Urinary bladder (tissue), 3 donors: ENCODE measurements at regions not wholly inside any gene's neighbourhood (a gene's known extent, or its start where the extent isn't known, plus 50 kb on each side); places are given as distances from the start of the nearest gene placed in this dataset.

ENCODE experiments used
- DNase-seq: peaks from one replicate; pipeline ENCODE4 v3.0.0-alpha.2; 2015; ENCODE audit errors: extremely low spot score
- H3K27ac ChIP-seq: one replicate; pipeline ENCODE4 v1.5.1; 2013; ENCODE audit warnings: low read depth, mild to moderate bottlenecking, moderate library complexity
- H3K36me3 ChIP-seq: one replicate; pipeline ENCODE4 v1.6.1; 2013; ENCODE audit warnings: mild to moderate bottlenecking, moderate library complexity; ENCODE audit not compliant: insufficient read depth
- H3K4me1 ChIP-seq: one replicate; pipeline ENCODE4 v1.6.1; 2013; ENCODE audit warnings: mild to moderate bottlenecking, moderate library complexity; ENCODE audit not compliant: insufficient read depth
- H3K4me3 ChIP-seq: one replicate; pipeline ENCODE4 v1.5.1; 2013; ENCODE audit warnings: low read depth, low read length
- WGBS: extraction: QIAGEN DNeasy Blood & Tissue Kit; methylation state at CpG from one replicate; pipeline ENCODE4 v1.1.7; 2013; 5-methylcytosine and 5-hydroxymethylcytosine counted together
- donor health status: healthy with polysubstance abuse.
- donor health status: healthy.

- no peaks in the 10 kb centered on the region for H3K36me3 ChIP-seq
- DNase-seq: no peak
- no peak overlapping the region for H3K27ac ChIP-seq
- no peak overlapping the region for H3K4me3 ChIP-seq
- WGBS: 90% methylated on average over 4 of the region's 4 CpGs
- no peaks in the 10 kb centered on the region for H3K4me1 ChIP-seq
Measured at GRCh38 chr3:170739410-170739809, 130.6 kb downstream of the RPL22L1 start.

DNA sequence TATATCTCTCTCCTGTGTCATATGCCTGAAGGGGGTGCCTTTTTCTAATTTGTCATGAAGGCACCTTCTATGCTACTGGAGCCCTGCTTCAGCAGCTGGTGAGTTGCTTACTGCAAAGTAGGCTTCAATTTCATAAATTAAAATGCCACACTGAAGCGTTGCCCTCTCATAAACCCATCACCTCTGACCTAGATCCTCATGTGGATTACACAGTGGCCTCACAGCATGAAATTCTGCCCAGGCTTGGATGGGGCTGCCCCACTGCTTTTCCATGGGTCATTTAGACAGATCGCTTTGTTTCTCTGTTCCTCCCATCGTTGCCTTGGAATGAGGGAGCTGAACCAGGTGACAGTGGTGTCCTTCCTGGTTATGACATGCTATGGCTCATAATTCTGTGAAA, 131.2 kb downstream of the RPL22L1 start:
- Histone ChIP-seq H3K4me3 (no peak overlapping the region), H3K4me1 (no peaks in the 10 kb centered on the region), H3K36me3 (no peaks in the 10 kb centered on the region), H3K27ac (no peak overlapping the region)
- WGBS: 63% methylated on average over 3 of the region's 3 CpGs
- DNase-seq: no peak

- WGBS: 98% methylated on average over 3 of the region's 3 CpGs
- Histone ChIP-seq H3K27ac (no peak overlapping the region), H3K4me1 (no peaks in the 10 kb centered on the region), H3K4me3 (no peak overlapping the region), H3K36me3 (no peaks in the 10 kb centered on the region)
- no peak for DNase-seq
Measured at GRCh38 chr3:170737498-170738162, 132.4 kb downstream of the RPL22L1 start.

GRCh38 chr3:170735821-170736220, 134.2 kb downstream of the RPL22L1 start:
- no peak for DNase-seq
- Histone ChIP-seq H3K4me1 (no peaks in the 10 kb centered on the region), H3K27ac (no peak overlapping the region), H3K4me3 (no peak overlapping the region), H3K36me3 (no peaks in the 10 kb centered on the region)
- 81% methylated on average over 2 of the region's 2 CpGs for WGBS

DNA sequence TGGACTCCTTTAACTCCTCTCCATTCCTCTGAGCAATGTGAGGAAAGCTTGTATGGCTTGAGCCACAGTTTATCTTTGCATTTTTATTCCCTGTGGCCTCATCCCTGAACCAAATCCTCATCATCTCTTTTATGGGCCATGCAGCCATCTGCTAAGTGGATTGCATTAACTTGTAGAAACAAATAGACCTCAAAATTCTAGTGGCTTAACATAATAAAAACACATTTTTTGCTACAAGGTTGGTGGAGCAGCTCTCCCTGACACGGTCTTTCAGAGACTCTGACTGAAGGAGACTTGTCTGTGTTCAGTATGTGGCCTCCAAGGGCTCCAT, 135.3 kb downstream of the RPL22L1 start:
- DNase-seq: no peak
- no peaks in the 10 kb centered on the region for H3K4me1 ChIP-seq
- no peaks in the 10 kb centered on the region for H3K36me3 ChIP-seq
- H3K4me3 ChIP-seq: no peak overlapping the region
- WGBS: 50% methylated on average over 1 of the region's 1 CpG
- H3K27ac ChIP-seq: no peak overlapping the region

- WGBS: 48% methylated on average over 7 of the region's 7 CpGs
- DNase-seq: no peak
- Histone ChIP-seq H3K36me3 (no peaks in the 10 kb centered on the region), H3K4me1 (no peaks in the 10 kb centered on the region), H3K27ac (no peak overlapping the region), H3K4me3 (no peak overlapping the region)
Measured at GRCh38 chr3:170734043-170734734, 135.8 kb downstream of the RPL22L1 start.

- no peaks in the 10 kb centered on the region for H3K4me1 ChIP-seq
- no peak overlapping the region for H3K4me3 ChIP-seq
- no peak for DNase-seq
- no peak overlapping the region for H3K27ac ChIP-seq
- no peaks in the 10 kb centered on the region for H3K36me3 ChIP-seq
Measured at GRCh38 chr3:170732660-170733245, 137.2 kb downstream of the RPL22L1 start.

- DNase-seq: no peak
- no peaks in the 10 kb centered on the region for H3K4me1 ChIP-seq
- no peak overlapping the region for H3K4me3 ChIP-seq
- no peaks in the 10 kb centered on the region for H3K36me3 ChIP-seq
- H3K27ac ChIP-seq: no peak overlapping the region
Measured at GRCh38 chr3:170731281-170731680, 138.7 kb downstream of the RPL22L1 start.

DNA sequence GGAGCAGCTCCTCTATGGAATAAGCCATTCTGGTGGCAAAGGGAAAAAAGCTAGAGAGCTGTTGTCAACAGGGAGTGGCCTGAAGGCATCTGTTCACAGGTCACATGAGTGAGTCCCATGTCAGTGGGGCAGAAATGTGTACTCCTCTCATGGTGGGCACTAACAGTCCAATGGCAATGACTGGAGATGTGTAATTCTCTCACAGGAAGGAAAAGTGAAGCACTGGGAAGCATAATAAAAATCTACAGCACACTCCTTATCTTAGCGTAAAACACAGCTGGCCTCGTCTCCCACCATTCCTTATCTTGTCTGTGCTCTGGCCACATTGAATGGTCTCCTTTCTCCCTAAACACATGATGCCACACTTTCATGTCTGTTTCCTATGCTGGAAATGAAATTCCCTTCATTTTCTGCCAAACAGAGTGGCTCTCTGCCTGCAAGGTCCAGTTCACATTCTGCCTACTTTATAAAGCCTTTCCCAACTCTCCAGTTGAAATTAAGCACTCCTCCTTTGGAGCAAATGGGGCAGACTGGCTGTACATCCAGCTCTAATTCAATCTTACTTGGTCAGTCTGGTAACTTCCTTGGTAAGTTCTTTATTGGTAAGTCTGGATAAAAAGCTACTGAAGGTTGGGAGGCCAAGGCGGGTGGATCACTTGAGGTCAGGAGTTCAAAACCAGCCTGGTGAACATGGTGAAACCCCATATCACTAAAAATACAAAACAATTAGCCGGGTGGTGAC, 139.8 kb downstream of the RPL22L1 start:
- 86% methylated on average over 4 of the region's 4 CpGs for WGBS
- H3K36me3 ChIP-seq: no peaks in the 10 kb centered on the region
- H3K4me3 ChIP-seq: no peak overlapping the region
- no peak for DNase-seq
- no peaks in the 10 kb centered on the region for H3K4me1 ChIP-seq
- no peak overlapping the region for H3K27ac ChIP-seq

GRCh38 chr3:170728181-170728580, 141.8 kb downstream of the RPL22L1 start:
- no peaks in the 10 kb centered on the region for H3K36me3 ChIP-seq
- WGBS: 96% methylated on average over 3 of the region's 3 CpGs
- H3K4me3 ChIP-seq: no peak overlapping the region
- no peak for DNase-seq
- no peak overlapping the region for H3K27ac ChIP-seq
- no peaks in the 10 kb centered on the region for H3K4me1 ChIP-seq

GRCh38 chr3:170727754-170728153, 141.9 kb upstream of the SLC7A14 start:
- H3K4me1 ChIP-seq: no peaks in the 10 kb centered on the region
- H3K36me3 ChIP-seq: no peaks in the 10 kb centered on the region
- no peak overlapping the region for H3K4me3 ChIP-seq
- no peak for DNase-seq
- WGBS: 95% methylated on average over 3 of the region's 3 CpGs
- H3K27ac ChIP-seq: no peak overlapping the region

DNA sequence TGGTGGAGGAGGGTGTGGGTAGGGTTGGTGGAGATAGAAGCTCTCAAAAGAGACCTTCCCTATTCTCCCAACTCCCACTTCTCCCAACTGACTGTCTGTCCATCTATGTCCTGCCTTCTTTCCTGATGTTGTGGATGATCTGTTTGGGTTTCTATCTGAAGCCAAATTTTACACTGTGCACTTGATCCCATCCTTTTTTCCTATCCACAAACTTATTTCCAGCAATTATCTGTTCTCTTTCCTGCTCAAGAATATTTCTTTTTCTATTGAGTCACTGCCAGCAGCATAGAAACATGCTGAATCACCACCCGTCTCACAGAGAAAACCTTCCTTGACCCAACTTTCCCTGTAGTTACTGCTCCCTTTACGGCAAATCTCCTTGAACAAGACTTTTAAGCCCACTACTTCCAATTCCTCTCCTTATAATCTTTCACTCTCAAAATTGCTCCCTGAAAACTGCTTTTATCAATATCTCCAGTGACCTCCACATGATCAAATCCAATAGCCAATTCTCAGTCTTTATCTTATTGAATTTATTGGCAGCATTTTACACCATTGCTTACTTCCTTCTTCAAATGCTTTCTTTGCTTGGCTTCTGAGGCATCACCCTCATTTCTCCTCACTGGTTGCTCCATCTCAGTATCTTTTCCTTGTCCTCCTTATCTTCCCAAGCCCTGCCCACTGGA, 141.2 kb upstream of the SLC7A14 start:
- WGBS: 45% methylated on average over 2 of the region's 2 CpGs

DNA sequence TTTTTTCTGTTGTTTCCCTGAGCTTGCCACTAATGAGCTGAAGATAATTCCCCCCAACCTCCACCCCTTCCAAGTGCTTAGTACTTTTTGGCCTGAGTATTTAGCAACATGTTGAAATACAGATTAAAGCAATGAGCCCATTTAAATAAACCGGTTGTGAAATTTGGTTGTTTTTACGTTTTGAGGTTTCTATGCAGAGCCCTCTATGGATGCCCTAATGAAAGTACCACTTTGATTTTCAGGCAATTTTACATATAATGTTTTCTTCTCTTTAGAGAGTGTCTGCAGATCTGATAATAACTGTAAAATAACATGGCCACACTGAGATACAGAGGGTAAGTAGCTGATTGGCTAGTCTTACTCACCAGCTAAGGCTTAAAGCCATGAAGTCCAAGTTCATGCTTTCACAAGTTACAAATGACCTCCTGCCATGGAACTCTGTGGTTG, 139.4 kb upstream of the SLC7A14 start:
- Histone ChIP-seq H3K36me3 (no peaks in the 10 kb centered on the region), H3K27ac (no peak overlapping the region), H3K4me3 (no peak overlapping the region), H3K4me1 (no peaks in the 10 kb centered on the region)
- no peak for DNase-seq
- WGBS: 53% methylated on average over 2 of the region's 2 CpGs

More for the DNA sequence above, 141.2 kb upstream of the SLC7A14 start:
- Histone ChIP-seq H3K4me3 (no peak overlapping the region), H3K4me1 (no peaks in the 10 kb centered on the region), H3K36me3 (no peaks in the 10 kb centered on the region), H3K27ac (no peak overlapping the region)
- no peak for DNase-seq
